GM18861 (cell line): ENCODE measurements at regions not wholly inside any gene's neighbourhood (a gene's known extent, or its start where the extent isn't known, plus 50 kb on each side); places are given as distances from the start of the nearest gene placed in this dataset.

Experiments
- ATAC-seq: cut with Tn5 transposase; IDR thresholded peaks from one replicate; pipeline ENCODE4 v1.9.1; 2021; ENCODE audit not compliant: unreplicated experiment

DNA sequence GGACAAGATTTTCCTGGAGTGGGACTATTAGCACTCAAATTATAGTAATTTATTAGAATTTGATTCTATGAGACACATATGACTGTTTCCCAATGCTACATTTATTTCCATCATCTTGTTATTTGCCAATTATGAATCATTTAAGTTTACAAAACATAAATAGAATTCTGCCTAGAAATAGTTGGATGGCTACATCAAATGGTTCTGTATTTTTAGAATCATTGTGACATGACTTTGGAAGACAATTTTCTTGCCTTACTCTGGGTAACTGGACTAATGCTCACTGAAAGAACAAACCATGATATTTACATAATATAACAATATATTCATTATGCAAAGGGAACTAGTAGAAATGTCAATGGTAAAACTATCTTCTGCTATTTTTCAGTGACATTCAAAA, 173.5 kb downstream of the ZIC1 start:
- no peak for ATAC-seq

DNA sequence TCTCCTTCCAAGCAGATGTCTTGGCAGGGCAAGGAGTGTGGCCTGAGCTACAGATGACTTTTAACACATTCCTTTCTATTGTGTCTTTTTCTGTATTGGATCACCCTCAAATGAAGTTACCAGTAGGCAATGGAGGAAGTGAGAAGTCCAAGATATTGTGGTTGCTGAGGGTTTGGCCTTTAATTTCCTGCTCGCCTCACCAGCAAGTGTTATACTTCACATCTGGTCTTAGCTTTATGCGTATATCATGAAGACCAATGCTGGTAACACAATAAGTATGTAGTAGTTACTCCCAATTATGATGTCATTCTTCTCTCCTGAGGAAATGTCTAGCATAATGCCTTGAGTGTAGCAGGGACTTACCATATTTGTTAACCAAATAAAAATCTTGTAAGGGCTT, 179.9 kb downstream of the ZIC1 start:
- no peak for ATAC-seq

DNA sequence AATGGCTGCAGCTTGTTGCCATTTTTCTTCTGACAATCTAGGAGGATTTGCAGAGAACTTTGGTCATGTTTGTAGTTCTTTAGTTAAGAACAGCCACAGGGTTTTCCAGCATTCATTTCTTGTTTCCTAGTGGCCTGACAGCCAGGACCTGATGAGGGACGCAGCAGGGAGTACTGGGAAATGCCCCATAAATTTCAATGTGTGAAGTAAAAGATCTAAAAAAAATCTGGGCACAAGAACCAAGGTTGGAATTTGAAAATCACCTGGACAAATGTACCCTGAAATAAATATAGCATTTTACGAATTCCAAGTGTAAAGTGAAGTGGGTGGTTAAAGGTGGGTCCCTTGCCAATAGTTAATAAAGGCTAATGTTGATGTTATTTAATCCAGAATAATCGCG, 195.0 kb downstream of the ZIC1 start:
- ATAC-seq, result no peak

DNA sequence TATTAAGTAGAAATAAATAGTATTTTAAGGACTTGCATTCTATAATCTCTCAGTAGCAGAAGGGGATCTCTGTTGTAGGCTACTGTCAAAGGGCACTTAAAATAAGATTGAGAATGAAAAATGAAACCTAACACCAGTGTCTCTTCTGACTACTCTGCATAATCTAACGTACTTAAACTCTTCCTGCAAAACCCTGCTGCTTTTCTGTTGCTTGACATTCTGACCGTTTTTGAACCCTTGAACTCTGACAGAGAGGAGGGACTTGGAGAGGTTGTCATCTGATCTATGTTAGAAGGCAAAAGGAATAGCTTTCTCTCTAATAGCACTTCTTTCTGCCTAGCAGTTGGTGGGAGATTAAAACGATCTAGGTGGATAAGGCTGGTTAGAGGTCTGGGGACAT, 204.6 kb downstream of the ZIC1 start:
- no peak for ATAC-seq

DNA sequence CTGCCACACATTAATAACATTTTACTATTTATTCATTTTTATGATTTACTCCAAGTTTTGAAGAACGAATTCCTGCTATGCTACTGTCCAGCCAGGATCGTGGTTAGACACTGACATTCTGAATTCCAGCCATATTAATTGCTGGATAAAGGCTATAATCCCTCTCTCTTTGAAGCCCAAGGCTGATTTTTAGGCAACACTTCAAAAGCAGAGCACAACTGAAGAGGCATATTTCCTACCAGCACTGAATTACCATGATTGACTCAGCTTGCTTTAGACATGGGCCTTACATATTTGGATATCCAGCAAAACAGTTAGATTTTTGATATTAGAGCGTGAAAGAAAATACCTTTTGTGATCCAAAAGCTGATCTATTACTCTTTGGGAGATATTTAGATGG, 205.0 kb downstream of the ZIC1 start:
- no peak for ATAC-seq

DNA sequence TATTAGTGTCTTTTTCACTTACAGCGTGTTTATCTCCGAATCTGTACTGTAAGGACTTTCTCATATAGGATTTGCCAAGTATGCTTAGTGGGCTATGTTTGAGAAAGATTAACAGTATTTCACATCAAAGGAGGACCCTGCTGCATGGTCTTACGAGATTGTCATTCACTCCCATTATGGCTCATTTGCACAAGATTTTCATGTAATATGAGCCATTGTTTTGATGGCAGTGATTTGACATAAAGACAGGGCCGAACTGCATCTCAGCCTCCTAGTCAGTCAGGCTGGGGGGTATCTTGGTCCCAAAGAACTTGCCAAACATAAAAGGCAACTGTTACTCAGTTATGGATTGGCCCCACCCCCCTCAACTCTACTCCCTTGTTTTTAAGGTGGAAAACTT, 205.9 kb downstream of the ZIC1 start:
- ATAC-seq, result no peak

DNA sequence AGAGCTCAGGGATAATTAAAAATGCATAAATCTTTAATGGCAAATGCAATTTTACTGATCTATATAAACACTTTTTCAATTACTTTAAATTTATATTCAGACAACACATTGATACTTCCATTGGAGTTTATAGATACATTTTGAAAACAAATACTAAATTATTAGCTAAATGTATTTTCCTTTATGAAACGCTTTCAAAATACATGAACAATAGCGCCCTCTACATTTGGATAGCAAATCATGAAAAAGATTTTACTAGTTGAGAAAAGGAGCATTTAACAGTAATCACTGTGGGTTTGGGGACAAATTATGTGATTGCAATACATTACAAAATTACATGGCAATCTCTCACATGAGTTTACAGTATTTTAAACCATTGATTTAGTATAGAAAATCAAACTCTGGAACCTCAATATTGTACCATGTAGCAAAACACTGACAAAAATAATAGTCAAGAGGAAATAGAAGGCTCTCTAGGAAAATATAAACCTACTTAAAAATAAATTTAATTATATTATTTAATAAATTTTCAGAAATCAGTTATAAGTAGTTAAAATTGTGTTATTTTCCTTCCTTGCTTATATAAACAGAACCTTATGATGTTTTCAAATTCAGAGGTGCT, 207.9 kb downstream of the ZIC1 start:
- no peak for ATAC-seq

DNA sequence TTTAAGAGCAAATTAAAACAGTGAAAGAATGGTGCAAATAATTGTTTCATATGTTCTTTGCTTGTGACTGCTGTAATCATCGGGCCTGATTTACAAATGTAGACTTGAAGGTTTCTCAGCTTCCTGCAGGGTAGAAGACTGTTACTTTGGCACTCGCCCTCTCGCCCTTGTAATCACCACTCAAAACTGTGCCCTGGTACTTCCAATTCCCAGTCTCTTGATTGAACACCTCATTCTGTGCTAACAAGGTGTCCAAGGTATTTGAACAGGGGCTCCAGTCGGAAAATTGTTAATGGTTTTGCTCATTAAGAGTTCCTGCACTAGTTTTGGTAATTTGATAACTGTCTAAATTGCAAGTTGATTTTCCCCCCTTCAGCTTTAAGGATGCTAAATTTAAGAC, 209.5 kb downstream of the ZIC1 start:
- no peak for ATAC-seq

DNA sequence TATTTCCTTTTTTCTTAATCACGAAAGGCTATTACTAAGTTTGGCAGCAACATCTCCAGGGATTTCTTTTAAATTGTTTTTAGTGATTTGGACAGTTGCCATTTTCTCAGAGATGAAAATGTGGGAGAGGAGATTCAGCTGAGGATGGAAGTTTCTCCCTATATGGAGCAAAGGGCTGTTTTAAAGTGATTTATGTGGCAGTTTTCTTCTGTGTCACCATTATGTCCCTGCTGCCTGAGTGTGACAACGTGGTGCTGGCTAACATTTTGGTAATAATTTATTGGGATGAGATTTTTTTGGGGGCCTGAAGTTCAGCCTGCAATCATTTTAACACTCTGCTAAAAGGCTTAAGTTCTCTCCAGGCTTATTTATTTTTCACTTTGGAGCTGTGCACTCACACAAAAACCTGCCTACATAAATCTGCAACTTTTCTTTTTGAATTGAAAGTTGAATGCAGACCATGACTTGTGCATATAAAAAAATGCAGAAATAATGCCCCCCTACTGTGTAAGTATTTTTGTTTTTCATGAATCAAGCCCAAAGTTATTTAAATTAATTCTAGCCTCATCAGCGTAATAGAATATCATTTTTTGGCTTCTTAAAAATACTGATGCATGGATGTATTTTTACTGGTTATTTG, 210.9 kb downstream of the ZIC1 start:
- ATAC-seq, result no peak

DNA sequence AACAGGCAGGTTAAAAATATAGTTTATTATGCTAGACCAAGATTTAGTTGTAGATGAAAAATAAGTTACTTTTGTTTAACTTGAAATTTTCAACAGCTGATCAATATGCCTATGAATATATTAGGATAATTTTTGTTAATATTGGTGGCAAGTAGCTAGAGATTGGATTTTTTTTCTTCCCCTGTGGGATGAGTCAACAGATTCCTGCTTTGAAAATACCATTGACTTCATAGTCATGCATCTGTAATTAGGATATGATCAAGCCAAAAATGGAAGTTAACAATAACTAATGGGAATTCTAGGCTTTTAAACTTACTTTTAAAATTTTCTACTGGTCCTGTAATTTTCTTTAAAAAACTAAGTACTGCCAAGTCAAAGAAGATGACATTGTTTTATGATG, 211.7 kb downstream of the ZIC1 start:
- ATAC-seq, result no peak

DNA sequence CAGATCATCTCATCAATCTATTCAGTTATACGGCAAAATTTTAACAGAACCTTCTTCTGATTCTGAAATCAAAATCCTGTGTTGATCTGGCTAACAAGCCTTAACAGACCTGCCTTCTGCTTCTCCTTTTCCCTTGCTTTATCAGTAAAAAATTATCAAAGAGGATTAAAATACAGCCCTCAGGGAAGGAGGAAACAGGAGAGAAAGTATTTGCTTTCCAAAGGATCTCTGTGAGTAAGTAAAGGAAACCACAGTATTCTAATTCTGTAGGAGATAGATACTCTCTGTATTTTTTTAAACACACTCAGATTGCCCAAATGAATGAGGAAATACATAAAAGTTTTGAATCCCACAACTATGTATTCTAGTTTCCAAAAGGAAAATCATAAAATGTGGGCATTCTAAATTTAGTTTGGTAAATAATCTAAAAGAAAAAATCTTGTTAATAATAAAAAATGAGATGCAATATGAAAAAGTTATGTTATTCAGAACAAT, 221.8 kb downstream of the ZIC1 start:
- ATAC-seq, result no peak

DNA sequence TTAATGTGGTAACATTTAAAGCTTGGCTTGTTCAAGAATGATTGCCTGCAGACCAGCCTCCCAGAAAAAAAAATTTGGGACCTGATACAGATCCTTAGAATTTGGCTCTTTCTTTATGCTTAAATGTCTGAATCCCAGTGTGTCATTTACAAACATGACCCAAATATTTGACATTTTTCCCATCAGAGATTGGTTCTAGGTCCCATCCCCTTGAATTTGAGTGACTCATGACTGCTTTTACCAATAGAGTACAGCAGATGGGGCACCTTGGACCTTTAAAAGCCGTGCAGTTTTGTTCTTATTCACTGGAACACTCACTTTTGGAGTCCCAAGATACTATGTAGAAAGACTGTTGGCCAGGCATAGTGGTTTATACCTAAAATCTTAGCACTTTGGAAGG, 231.6 kb downstream of the ZIC1 start:
- no peak for ATAC-seq

DNA sequence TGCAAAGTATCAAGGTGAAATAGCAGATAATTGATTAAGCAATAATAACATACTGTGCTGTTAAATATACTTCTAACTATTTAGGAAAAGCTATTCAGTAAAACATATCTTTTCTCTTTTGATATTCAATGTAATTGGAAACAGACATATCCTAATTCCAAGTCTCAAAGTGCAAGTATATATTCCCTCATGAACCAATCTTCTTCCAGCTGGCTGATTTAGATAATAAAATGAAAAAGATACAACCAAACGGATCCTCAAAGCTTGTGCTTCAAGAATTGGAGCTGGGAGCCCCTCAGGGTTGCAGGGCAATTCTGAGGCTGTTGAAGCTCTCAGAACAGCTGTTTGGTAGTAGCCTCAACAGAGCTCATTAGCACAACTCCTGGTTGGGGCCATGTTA, 236.6 kb downstream of the ZIC1 start:
- no peak for ATAC-seq

DNA sequence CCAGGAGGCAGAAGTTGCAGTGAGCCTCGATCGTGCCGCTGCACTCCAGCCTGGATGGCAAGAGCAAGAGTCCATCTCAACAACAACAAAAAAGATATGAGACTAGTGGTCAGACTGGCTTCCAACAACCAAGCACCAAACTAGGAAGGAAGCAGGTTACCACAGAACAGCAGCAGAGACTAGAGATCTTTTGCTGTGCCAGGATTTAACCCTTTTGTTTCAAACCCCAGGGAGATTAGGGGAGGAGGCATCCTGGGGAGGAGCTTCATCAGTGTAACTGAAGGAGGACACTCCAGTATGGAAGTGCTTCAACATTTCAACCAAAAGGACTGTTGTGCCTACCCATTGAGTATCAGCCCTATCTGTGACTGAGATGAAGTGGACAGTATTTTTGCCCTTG, 240.3 kb downstream of the ZIC1 start:
- no peak for ATAC-seq

DNA sequence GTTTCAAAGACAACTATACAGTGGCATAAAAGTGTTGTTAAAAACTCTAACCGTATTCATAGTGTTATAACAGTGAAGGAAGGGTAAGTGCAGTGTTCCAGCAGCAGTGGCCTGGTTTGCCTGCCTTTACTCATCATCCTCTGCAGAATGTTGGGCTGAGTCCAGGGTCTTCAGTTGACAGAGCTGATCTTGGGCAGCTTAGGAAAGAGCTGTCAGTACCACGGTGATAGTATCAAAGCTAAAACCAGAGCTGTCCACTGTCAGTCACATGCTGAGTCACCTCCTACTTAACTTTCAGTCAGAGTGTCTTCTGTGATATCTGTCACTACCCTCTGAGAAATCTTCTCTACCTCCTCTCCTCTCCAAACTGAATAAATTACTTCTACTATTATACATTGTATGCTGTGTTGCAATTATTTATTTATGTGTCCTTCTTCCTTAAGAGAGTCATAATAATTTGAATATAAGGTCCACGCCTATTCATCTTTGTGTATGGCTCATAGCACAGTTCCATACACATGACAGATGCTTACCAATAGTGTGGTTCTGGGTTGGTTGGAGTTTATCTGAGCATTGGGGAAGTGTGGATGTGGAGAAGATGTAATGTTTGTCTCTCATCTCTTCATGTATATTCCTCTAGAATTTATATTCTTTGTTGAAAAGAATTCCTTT, 242.1 kb downstream of the ZIC1 start:
- no peak for ATAC-seq

DNA sequence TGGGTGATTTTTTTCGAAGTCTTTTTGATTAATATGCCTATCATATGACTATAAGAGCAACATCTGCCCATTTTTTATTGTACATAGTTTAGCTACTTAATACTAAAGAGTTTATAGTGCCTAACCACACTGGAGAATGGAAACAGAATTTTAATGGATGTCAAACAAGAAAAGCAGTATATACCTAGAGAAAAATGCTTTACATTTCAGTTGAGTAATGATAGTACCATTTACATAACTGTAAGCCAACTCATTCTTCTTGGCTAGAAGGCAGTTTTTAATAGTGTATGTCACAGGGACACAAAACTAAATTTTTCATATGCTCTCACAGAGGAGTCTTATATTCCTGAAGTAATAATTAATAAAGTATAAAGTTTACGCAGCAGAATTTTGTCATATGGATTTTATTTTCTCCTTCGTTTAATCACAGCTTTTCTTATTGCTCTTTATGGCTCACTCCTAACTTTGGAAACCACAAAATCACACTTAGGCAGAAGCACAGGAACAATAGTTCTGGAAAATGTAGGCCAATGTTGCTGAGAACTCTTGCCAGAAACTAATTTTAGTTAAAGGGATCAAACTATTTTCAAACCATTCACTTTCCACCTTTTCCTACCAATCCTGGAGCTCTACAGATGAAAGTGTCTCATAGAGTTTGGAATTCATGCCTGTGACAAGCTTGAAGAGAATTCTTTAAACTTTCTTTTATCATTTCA, 243.6 kb downstream of the ZIC1 start:
- no peak for ATAC-seq

DNA sequence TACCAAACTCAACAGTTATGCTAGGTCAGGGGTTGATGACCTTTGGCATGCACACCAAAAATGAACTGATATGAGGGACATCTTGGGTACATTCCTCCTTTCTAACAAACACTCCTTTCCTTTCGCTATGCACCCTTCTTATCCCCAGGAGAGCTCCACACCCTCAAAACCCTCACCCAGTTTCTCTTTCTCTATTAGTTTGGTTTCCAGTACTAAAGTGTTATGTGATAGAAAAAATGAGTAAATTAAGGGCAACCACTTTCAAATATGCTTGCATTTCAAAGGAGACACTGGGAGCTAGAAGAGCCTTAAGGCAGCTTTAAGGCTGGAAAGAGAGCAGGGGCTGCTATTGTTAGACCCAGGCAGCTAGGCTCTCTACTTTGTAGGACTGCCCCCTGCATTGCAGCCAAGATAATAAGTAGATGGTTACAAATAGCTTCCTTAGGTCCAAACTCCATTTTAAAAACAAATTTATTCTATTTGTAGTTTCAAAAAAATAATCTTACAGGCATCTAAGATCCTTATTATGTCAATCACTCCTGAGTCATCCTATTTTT, 244.3 kb downstream of the ZIC1 start:
- no peak for ATAC-seq

DNA sequence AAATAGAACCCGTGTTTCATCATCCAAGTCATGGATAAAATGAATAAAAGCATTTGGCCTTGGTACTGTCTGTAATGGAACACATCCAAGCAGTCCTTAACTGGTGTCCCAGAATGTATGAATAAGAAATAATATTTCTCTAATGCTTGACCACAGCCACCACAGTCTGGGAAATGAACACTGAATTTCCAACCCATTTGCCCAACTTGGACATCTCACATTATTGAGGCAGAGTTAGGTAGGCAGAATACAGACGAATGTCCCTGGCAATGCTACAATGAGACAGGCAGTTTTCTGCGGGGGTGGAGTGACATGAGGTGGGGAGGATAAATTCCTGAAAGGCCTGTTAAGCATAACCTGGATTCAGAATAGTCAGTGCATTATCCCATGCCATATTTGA, 245.7 kb downstream of the ZIC1 start:
- no peak for ATAC-seq

DNA sequence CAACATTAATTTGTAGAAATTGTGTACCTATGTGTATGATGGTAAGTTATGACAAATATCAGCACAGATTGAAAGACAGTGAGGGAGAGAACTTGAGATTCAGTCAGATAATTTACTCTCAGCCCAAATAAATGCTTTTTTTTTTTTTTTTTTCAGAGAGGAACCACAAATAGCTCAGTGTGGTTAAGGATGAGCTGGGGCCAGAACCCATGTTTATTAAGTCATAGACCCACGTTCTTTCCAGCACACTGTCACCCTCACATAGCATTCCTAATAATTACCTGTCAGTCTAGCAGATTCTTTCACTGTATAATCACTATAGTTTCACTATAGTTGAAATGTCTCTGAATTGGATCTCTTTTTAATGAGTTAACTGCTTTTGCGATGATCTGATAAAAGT, 246.1 kb downstream of the ZIC1 start:
- ATAC-seq, result no peak

DNA sequence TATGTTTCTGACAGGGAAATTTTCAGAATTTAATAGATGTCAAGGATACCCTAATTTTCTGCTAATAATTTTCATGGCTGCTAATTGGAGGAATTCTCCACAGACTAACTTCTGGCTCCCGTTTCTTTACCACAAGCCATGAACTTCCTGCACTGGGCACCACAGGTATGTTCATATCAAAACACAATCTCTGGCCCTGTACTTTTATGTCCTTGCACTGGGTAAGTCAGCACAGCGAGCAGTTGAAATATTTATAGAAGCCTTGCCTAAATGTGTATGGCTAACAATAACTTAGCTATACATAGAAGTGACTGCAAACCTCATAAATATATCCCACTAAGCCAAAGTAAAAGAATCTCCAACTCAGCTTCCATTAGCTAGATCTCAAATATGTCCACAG, 246.9 kb downstream of the ZIC1 start:
- ATAC-seq, result no peak

DNA sequence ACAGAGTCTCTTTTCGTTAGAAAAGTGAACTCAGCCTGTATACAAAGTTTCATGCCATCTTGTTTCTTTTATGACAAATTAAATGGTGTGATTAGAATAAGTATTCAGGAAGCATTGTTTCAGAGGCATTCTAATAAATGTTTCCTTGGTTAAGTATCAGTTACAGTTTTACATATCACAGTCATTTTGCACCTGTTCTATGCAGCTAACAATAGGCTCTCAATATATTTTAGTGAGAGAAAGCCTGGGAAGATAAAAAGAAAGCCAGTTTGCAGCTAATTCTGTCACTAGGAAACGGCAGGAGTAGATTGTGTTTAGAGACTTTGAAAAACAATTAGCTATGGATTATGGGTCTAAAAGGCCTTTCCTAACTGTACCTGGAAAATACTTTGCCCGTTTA, 252.8 kb downstream of the ZIC1 start:
- ATAC-seq, result no peak

DNA sequence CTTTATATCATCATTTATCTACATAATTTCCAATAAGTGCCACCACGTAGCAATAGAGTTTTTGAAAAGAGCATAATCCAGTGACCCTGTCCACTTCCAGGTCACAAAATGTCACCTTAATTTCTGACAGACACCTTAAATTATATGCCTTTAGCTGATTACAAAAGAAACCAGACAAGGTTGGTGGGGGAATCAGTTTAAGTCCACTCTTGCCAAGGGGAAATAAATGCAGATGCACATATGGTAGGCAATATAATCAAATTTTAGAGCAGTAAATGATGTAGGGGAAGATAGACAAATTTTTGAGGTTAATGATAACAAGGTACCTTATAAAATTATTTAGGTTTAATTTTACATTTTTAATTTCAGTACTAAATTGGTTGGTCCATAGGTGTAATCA, 253.5 kb downstream of the ZIC1 start:
- ATAC-seq, result no peak
